SK-N-SH treated with all-trans-retinoic acid at 6 μM for 48 hours (cell line): ENCODE measurements at regions not wholly inside any gene's neighbourhood (a gene's known extent, or its start where the extent isn't known, plus 50 kb on each side); places are given as distances from the start of the nearest gene placed in this dataset.

ENCODE experiments used
- TCF4 ChIP-seq: fragments of 250-450 bp; sonication (Bioruptor Pico); IDR thresholded peaks from 2 replicates; pipeline ENCODE4 v1.8.0; 2021; ENCODE audit warnings: mild to moderate bottlenecking, moderate library complexity, borderline replicate concordance
- ZFP3 ChIP-seq: fragments of 250-450 bp; sonication (Bioruptor Pico); IDR thresholded peaks from 2 replicates; pipeline ENCODE4 v1.5.0; 2020; ENCODE audit warnings: mild to moderate bottlenecking, moderate library complexity
- ZFP30 ChIP-seq: fragments of 450-650 bp; formaldehyde crosslinking; IDR thresholded peaks from 2 replicates; pipeline ENCODE4 v1.5.0; 2022; ENCODE audit warnings: mild to moderate bottlenecking, moderate library complexity
- TF ChIP-seq, protein P1 (sequence below): fragments of 250-450 bp; sonication (Bioruptor Pico); IDR thresholded peaks from 2 replicates; pipeline ENCODE4 v1.5.0; 2020; ENCODE audit warnings: mild to moderate bottlenecking, moderate library complexity
- TF ChIP-seq, protein P2 (sequence below): fragments of 250-450 bp; sonication (Bioruptor Pico); IDR thresholded peaks from 2 replicates; pipeline ENCODE4 v1.8.0; 2020; ENCODE audit warnings: mild to moderate bottlenecking, moderate library complexity, borderline replicate concordance

DNA sequence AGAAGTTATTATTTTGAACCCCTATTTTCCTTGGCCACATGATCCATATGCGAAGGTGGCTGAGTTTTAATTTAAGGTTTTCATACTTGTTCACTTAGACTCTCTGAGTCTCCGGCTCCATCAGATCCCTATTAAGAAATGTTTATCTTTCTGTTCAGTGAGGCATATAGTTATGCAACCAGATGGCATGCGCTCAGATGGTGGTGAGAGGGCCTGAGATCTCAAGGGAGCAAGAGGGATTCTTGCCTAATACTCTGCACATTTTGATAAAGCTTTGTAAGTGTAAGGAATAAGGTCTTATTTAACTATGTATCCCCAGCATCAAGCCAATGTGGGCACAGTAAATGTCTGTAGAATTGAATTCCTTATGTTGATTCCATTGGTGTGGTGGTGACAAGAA, 78.9 kb upstream of the DPH6 start:
- TF ChIP-seq ZFP30 (CRISPR knock-in tag) (no peak), TCF4 (CRISPR knock-in tag) (no peak), ZFP3 (CRISPR knock-in tag) (no peak)
- TF ChIP-seq, protein P1, sequence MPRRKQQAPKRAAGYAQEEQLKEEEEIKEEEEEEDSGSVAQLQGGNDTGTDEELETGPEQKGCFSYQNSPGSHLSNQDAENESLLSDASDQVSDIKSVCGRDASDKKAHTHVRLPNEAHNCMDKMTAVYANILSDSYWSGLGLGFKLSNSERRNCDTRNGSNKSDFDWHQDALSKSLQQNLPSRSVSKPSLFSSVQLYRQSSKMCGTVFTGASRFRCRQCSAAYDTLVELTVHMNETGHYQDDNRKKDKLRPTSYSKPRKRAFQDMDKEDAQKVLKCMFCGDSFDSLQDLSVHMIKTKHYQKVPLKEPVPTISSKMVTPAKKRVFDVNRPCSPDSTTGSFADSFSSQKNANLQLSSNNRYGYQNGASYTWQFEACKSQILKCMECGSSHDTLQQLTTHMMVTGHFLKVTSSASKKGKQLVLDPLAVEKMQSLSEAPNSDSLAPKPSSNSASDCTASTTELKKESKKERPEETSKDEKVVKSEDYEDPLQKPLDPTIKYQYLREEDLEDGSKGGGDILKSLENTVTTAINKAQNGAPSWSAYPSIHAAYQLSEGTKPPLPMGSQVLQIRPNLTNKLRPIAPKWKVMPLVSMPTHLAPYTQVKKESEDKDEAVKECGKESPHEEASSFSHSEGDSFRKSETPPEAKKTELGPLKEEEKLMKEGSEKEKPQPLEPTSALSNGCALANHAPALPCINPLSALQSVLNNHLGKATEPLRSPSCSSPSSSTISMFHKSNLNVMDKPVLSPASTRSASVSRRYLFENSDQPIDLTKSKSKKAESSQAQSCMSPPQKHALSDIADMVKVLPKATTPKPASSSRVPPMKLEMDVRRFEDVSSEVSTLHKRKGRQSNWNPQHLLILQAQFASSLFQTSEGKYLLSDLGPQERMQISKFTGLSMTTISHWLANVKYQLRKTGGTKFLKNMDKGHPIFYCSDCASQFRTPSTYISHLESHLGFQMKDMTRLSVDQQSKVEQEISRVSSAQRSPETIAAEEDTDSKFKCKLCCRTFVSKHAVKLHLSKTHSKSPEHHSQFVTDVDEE (CRISPR knock-in tag), result no peak
- TF ChIP-seq, protein P2, sequence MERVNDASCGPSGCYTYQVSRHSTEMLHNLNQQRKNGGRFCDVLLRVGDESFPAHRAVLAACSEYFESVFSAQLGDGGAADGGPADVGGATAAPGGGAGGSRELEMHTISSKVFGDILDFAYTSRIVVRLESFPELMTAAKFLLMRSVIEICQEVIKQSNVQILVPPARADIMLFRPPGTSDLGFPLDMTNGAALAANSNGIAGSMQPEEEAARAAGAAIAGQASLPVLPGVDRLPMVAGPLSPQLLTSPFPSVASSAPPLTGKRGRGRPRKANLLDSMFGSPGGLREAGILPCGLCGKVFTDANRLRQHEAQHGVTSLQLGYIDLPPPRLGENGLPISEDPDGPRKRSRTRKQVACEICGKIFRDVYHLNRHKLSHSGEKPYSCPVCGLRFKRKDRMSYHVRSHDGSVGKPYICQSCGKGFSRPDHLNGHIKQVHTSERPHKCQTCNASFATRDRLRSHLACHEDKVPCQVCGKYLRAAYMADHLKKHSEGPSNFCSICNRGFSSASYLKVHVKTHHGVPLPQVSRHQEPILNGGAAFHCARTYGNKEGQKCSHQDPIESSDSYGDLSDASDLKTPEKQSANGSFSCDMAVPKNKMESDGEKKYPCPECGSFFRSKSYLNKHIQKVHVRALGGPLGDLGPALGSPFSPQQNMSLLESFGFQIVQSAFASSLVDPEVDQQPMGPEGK, result no peak
